Testis (tissue), 2 donors: ENCODE measurements at regions not wholly inside any gene's neighbourhood (a gene's known extent, or its start where the extent isn't known, plus 50 kb on each side); places are given as distances from the start of the nearest gene placed in this dataset.

ENCODE experiments used
- POLR2A ChIP-seq: fragments of 450-650 bp; IDR thresholded peaks from one replicate; pipeline ENCODE4 v1.6.1; 2017; ENCODE audit warnings: antibody characterized with exemption, mild to moderate bottlenecking, moderate library complexity
- TF ChIP-seq, protein P1 (sequence below), 3 experiments: fragments of 450-650 bp in 2 of 3; fragments of 200-600 bp in 1 of 3; sonication (generic) in 1 of 3; IDR thresholded peaks; one replicate each; pipeline ENCODE4 v1.5.1; 2016 to 2019; ENCODE audit warnings: antibody characterized with exemption in 3 of 3, mild to moderate bottlenecking in 2 of 3, moderate library complexity in 1 of 3

DNA sequence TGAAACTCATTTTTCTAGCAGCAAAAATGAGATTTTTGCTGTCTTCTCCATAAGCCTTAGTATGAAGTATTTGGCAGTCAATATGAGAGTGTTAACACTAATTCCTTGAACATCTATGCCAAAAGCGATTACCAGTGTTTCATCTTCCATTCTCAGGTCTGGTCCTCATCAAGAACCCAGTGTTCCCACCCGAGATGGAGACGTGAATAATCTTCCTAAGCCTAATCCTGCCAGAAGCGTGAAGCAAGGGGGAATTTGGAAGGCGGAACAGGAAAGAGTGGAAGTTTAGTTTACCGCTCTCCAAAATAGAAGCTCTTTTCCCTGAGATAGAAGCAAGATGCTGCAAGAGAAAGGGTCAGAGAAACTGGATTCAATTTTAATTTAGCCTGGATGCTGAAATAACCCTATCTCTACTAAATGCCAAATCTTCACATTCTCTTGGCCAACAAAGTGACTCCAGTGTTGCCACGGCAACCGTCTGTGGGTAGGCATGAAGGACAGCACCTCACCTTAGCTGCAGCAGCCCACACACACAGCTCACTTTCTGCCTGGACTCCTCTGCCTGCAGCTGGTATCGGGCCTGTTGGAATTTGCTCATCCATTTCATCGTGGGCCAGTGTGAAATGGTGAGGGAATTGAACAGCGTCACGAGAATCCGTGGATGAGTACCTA lies 711.1 kb downstream of the CBLN2 start:
- TF ChIP-seq, protein P1, sequence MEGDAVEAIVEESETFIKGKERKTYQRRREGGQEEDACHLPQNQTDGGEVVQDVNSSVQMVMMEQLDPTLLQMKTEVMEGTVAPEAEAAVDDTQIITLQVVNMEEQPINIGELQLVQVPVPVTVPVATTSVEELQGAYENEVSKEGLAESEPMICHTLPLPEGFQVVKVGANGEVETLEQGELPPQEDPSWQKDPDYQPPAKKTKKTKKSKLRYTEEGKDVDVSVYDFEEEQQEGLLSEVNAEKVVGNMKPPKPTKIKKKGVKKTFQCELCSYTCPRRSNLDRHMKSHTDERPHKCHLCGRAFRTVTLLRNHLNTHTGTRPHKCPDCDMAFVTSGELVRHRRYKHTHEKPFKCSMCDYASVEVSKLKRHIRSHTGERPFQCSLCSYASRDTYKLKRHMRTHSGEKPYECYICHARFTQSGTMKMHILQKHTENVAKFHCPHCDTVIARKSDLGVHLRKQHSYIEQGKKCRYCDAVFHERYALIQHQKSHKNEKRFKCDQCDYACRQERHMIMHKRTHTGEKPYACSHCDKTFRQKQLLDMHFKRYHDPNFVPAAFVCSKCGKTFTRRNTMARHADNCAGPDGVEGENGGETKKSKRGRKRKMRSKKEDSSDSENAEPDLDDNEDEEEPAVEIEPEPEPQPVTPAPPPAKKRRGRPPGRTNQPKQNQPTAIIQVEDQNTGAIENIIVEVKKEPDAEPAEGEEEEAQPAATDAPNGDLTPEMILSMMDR (IDR thresholded peaks at IDR 0.05): no peak
- TF ChIP-seq POLR2A: no peak
